Retina (tissue), 1 donor: ENCODE measurements at regions not wholly inside any gene's neighbourhood (a gene's known extent, or its start where the extent isn't known, plus 50 kb on each side); places are given as distances from the start of the nearest gene placed in this dataset.

Experiments
- DNase-seq: peaks from one replicate; pipeline ENCODE4 v3.0.0-alpha.2; 2016

- DNase-seq, result no peak
These were observed 53.8 kb downstream of the ADM start for GRCh38 chr11:10358696-10359095.

DNA sequence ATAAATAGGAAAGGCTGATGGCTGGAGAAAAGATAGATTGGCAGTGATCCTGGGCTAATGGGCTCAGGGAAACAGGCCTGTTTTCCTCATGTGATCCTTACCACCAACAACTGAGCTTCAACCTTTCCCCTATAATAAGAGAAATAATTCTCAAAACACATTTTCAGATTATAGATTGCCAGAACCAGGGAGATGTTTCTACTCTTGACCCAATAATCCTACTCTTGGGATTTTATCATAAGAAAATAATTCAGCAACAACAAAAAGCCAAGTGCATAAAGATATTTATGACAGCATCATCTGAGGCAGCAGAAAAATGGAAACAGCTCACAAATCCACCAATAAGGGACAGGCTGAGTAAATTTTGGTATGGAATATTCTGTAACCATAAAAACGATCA is 54.3 kb downstream of the ADM start:
- no peak for DNase-seq

DNA sequence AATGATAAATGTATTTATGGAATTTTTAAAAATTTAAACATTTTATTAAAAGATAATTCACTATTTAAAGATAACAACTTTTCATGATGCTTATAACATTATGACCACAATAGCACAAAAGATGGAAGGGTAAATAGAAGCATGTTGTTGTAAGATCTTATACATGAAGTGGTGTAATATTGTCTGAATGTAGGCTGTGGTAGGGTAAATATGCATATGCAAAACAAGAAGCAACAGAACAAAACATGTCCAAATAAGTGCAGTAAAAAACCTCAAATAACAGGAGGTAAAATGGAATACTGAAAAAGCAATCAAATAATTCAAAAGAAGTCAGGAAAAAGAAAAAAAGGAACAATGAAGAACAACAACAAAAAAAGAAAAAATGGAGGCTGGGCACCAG is 56.0 kb downstream of the ADM start:
- no peak for DNase-seq

GRCh38 chr11:10365045-10365444 is 60.2 kb downstream of the ADM start:
- no peak for DNase-seq

- DNase-seq, result peak; percentile 29
These were observed 61.9 kb downstream of the ADM start for GRCh38 chr11:10366568-10367331.

GRCh38 chr11:10371926-10372641 is 67.2 kb downstream of the ADM start:
- no peak for DNase-seq

- no peak for DNase-seq
These were observed 68.5 kb downstream of the ADM start for GRCh38 chr11:10373340-10373739.

DNA sequence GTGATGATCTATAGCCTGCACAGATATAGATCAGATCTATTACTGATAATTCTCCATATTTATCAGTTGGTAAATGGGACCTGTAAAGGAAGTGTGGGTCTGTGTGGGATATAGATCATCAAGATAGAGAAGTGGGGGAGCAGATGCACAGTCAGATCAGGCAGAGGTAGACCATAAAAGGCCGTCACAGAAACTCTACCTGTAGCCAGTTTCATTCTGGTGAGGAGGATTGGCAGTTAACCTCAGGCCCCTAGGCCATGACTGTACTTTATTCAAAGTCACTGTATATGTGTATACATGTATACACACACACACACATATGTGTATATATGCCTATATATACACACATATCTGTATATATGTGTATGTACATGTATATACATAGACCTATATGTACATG is 69.1 kb downstream of the ADM start:
- DNase-seq, result no peak

DNA sequence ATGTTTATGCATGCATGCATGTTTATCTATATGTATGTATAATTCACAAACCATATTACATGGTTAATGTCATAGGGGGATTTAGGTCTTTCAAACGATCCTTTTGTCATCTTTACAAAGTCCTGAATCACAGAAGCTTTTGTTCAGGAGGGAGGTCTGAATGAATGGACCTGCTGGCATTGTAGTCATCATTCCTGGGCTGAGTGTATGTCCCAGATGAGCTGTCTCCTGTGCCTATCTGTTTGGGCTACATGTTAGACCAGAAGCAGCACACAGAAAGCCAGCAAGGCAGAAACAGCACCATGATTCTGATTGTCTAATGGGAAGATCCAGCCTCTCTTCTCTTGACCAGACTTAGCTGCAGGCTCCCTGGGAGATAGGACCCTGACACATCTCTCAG is 69.5 kb downstream of the ADM start:
- no peak for DNase-seq

DNA sequence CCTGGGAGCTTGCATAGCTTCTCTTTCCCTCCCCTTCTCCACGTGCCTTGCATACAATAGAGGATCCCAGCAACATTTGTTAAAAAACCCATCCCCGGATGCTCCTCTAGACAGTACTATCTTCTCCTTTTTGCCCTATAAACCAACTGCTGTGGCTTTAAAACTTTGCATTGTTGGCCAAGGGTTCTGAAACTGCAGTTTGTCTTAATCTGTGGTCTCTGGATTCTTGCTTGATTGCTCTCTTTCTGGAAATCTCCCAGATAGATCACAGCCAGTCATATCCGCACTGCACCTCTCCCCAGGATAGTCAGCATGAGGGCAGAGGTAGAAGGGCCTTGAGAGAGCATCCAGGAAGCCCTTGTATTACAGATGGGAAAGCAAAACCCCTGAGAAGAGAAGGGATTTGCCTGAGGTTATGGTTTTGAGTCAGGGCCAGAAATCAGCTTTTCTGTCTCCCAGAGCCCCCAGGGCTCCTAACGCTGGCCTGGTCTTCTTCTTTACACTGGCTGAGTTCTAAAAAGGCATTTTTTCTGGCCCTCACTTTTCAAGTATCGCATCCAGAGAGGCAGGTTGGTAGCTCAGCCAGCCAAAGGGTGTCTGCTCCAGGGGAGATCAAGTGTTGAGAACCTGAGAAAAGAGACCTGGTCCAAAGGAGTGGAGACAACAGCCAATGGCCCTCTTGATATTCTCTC is 70.6 kb downstream of the ADM start:
- DNase-seq, result no peak

DNA sequence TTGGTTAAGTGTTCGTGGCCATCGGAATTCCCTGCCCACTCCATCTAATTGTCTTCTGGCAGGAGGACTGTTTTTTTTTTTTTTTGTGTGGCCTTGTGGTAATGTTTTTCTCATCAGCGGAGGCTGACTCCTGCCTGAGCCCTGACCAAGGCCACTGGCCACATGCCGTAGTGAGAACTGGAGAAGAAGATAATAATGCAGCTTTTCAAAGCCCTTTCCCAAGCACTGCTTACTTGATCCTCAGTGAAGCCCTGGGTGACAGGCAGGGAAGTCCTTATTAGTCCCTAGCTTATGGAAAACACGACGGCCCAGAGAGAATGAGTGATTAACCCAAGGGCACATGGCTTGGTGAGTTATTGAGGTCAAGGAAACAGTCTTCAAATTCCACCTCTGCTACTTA is 71.2 kb downstream of the ADM start:
- DNase-seq, result no peak

- DNase-seq, result no peak
These were observed 72.3 kb downstream of the ADM start for GRCh38 chr11:10377183-10377582.

DNA sequence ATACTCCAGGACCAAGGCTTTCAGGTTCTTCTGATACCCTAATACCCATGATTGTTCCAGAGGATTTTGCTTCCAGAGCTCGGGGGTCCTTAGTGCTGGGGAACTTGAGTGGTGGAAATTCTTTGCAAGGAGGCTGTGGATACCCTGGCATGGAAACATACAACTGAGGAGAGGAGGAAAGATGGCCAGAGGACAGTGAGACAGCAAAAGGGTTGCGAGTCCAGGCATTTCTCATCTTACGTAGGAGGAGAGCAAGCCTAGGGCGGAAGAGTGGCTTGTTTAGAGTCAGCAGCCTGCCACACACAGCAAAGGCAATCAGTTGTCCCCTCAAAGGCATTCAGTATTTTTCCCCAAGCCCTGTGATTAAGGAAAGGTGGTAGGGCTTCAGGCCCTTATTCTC is 73.5 kb downstream of the ADM start:
- no peak for DNase-seq

DNA sequence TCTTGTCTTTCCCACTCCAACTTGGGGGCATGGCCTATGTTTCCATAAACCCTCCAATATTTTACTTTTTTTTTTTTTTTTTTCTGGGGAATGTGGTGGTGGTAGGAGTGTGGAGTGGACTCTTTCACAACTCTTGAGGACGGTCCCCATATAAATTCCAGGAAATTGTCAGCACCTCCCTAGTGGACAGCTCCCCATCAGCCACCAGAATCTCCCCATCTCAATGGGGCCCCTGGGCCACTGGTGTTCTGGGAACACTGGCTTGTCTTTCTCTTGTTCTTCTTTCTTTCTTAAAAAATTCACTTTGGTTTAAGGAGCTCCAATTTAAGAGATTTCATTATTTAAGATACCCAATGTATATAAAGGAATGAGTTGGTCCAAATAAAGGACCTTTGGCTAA is 74.1 kb downstream of the ADM start:
- DNase-seq, result peak; percentile 20

GRCh38 chr11:10379426-10379825 is 74.6 kb downstream of the ADM start:
- no peak for DNase-seq

DNA sequence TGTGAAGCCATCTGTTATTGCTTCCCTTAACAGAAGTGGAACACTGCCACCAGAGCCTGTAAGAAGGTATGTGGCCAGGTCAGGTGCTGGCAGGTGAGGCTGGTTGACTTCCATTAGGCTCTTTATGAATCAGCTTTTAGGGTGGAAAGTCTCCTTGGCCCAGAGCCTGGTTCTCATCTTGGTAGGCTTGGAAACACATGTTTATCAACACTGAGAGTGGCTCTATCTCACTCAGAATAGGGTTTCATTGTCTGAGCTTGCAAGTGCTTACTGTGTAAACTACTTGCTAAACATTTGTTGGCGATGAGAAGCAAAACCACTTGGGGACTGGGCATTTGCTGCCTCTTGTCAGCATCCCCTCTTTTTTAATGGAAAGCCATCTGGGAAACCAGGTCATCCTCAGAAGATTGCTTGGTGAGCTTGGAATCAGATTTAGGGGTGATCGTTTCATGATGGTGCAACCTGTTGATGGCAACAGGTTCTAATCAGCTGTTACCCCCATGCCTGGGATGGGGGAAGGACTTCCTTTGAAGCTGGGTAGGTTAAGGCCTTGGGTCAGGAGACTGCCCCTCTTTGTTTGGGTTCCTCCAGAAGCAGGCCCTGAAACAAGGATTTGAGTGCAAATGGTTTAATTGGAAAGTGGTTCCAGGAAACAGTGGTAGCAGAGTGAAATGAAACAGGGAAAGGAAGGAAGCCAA is 75.0 kb upstream of the AMPD3 start:
- DNase-seq, result no peak

GRCh38 chr11:10380921-10381320 is 74.1 kb upstream of the AMPD3 start:
- no peak for DNase-seq

- DNase-seq, result no peak
These were observed 73.3 kb upstream of the AMPD3 start for GRCh38 chr11:10381736-10382135.

DNA sequence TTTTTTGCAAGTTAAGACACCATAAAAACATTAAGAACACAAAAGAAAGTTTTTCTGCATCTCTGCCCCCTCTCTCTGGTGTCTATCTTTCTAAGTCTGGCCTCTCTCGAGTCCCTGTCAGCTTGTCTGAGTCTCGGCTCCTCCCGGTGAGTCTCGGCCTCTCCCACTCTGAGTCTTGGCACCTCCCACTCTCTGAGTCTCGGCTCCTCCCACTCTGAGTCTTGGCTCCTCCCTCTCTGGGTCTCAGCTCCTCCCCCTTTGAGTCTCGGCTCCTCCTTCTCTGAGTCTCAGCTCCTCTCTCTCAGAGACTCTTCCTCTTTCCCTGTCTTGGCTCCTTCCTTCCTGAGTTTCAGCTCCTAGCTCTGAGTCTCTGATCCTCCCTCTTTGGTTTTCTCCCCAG is 72.5 kb upstream of the AMPD3 start:
- no peak for DNase-seq

DNA sequence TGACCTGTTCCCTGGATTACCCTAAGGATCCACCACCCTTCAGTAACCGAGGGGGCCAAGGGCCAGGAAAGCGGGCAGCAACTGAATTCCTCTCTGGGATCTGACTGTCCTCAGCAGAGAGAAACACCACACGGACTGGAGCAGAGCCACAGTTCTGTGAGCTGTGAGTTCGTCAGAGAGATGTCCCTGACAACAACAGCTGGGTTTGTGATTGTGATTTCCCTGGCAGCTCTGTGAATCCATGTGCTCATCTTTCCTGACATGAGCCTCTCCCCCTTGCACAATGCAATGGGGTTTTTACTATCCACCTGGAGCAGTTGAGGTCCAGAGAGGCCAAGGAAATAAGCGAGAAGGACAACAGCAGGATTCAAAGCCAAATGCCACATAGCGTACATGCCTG is 69.4 kb upstream of the AMPD3 start:
- no peak for DNase-seq

GRCh38 chr11:10386361-10386760 is 68.7 kb upstream of the AMPD3 start:
- no peak for DNase-seq

GRCh38 chr11:10386861-10387205 is 68.2 kb upstream of the AMPD3 start:
- DNase-seq, result no peak
